ENCODE measurements at regions not wholly inside any gene's neighbourhood (a gene's known extent, or its start where the extent isn't known, plus 50 kb on each side); places are given as distances from the start of the nearest gene placed in this dataset.
A peak's percentile ranks its signal among the peaks of the same experiment; 100 is the strongest.

DNA sequence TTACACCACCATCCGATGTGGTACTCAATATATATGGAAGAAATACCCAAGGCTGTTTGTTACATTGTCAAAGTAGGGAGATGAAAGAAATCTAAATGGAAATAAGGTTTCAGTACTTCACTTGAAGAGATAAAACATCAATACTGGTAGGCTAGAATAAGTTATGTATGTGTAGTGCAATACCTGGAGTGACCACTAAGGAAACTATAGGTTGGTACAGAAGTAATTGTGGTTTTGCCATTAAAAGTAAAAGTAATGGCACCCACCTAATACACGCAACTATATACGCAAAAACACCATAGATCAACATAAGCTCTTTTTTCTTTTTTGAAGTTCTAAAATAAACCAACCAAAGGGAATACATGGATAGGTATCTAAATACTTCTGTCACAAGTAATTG lies 143.2 kb upstream of the KYNU start:
- TF ChIP-seq, protein P1, sequence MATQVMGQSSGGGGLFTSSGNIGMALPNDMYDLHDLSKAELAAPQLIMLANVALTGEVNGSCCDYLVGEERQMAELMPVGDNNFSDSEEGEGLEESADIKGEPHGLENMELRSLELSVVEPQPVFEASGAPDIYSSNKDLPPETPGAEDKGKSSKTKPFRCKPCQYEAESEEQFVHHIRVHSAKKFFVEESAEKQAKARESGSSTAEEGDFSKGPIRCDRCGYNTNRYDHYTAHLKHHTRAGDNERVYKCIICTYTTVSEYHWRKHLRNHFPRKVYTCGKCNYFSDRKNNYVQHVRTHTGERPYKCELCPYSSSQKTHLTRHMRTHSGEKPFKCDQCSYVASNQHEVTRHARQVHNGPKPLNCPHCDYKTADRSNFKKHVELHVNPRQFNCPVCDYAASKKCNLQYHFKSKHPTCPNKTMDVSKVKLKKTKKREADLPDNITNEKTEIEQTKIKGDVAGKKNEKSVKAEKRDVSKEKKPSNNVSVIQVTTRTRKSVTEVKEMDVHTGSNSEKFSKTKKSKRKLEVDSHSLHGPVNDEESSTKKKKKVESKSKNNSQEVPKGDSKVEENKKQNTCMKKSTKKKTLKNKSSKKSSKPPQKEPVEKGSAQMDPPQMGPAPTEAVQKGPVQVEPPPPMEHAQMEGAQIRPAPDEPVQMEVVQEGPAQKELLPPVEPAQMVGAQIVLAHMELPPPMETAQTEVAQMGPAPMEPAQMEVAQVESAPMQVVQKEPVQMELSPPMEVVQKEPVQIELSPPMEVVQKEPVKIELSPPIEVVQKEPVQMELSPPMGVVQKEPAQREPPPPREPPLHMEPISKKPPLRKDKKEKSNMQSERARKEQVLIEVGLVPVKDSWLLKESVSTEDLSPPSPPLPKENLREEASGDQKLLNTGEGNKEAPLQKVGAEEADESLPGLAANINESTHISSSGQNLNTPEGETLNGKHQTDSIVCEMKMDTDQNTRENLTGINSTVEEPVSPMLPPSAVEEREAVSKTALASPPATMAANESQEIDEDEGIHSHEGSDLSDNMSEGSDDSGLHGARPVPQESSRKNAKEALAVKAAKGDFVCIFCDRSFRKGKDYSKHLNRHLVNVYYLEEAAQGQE (IDR thresholded peaks at IDR 0.05), result no peak
- TF ChIP-seq, protein P2, sequence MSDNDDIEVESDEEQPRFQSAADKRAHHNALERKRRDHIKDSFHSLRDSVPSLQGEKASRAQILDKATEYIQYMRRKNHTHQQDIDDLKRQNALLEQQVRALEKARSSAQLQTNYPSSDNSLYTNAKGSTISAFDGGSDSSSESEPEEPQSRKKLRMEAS (IDR thresholded peaks at IDR 0.05), result no peak
- TF ChIP-seq, protein P3, sequence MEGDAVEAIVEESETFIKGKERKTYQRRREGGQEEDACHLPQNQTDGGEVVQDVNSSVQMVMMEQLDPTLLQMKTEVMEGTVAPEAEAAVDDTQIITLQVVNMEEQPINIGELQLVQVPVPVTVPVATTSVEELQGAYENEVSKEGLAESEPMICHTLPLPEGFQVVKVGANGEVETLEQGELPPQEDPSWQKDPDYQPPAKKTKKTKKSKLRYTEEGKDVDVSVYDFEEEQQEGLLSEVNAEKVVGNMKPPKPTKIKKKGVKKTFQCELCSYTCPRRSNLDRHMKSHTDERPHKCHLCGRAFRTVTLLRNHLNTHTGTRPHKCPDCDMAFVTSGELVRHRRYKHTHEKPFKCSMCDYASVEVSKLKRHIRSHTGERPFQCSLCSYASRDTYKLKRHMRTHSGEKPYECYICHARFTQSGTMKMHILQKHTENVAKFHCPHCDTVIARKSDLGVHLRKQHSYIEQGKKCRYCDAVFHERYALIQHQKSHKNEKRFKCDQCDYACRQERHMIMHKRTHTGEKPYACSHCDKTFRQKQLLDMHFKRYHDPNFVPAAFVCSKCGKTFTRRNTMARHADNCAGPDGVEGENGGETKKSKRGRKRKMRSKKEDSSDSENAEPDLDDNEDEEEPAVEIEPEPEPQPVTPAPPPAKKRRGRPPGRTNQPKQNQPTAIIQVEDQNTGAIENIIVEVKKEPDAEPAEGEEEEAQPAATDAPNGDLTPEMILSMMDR (IDR thresholded peaks at IDR 0.05; ENCODE audit: low read depth, low read length, missing input control), result peak; percentile 4
- TF ChIP-seq SP1 (IDR thresholded peaks at IDR 0.05), result no peak
- no peak for TF ChIP-seq GABPA (IDR thresholded peaks at IDR 0.05 in 1 of 2, conservative IDR thresholded peaks at IDR 0.05 in 1 of 2)
